Fibroblast of pulmonary artery (primary cell): ENCODE measurements at regions not wholly inside any gene's neighbourhood (a gene's known extent, or its start where the extent isn't known, plus 50 kb on each side); places are given as distances from the start of the nearest gene placed in this dataset.

Experiments
- DNase-seq: peaks from one replicate; pipeline ENCODE4 v3.0.0-alpha.2; 2010; ENCODE audit warnings: low read depth
- H3K4me3 ChIP-seq: replicated peaks from 2 replicates; pipeline ENCODE4 v1.5.1; 2011; ENCODE audit warnings: low read depth, mild to moderate bottlenecking, control low read depth, low read length, moderate library complexity
- CTCF ChIP-seq: IDR thresholded peaks from 2 replicates; pipeline ENCODE4 v1.5.1; 2011; ENCODE audit warnings: mild to moderate bottlenecking, control low read depth, low read length, inconsistent platforms; ENCODE audit errors: missing control alignments

GRCh38 chr3:116939550-116939949, 230.0 kb downstream of the TUSC7 start:
- no peak for TF ChIP-seq CTCF
- H3K4me3 ChIP-seq: no peak overlapping the region
- DNase-seq: no peak

- no peak overlapping the region for H3K4me3 ChIP-seq
- no peak for DNase-seq
- TF ChIP-seq CTCF: no peak
Measured at GRCh38 chr3:116940719-116941118, 231.1 kb downstream of the TUSC7 start.

GRCh38 chr3:116946376-116946775, 236.8 kb downstream of the TUSC7 start:
- DNase-seq: no peak
- H3K4me3 ChIP-seq: no peak overlapping the region
- no peak for TF ChIP-seq CTCF

GRCh38 chr3:116947148-116947547, 237.6 kb downstream of the TUSC7 start:
- H3K4me3 ChIP-seq: no peak overlapping the region
- no peak for DNase-seq
- no peak for TF ChIP-seq CTCF

- no peak overlapping the region for H3K4me3 ChIP-seq
- TF ChIP-seq CTCF: no peak
- DNase-seq: no peak
Measured at GRCh38 chr3:116947809-116948208, 238.2 kb downstream of the TUSC7 start.

GRCh38 chr3:116950301-116951055, 240.9 kb downstream of the TUSC7 start:
- no peak overlapping the region for H3K4me3 ChIP-seq
- no peak for DNase-seq
- no peak for TF ChIP-seq CTCF

- DNase-seq: peak; percentile 3
- no peak overlapping the region for H3K4me3 ChIP-seq
- TF ChIP-seq CTCF: no peak
Measured at GRCh38 chr3:116951610-116952009, 242.0 kb downstream of the TUSC7 start.
